Activated CD4-positive, CD25-positive, alpha-beta regulatory T cell treated with anti-CD3 and anti-CD28 coated beads, Interleukin-2, amount 50 U/mL, for 72 hours (primary cell): ENCODE measurements at regions not wholly inside any gene's neighbourhood (a gene's known extent, or its start where the extent isn't known, plus 50 kb on each side); places are given as distances from the start of the nearest gene placed in this dataset.
"Not testable (repeated sequence)": the region's sequence is repeated elsewhere in the genome, so short reads cannot be mapped to it uniquely, and the experiment has no call there.

Experiments
- DNase-seq: peaks from one replicate; pipeline ENCODE4 v3.0.0; 2021

DNA sequence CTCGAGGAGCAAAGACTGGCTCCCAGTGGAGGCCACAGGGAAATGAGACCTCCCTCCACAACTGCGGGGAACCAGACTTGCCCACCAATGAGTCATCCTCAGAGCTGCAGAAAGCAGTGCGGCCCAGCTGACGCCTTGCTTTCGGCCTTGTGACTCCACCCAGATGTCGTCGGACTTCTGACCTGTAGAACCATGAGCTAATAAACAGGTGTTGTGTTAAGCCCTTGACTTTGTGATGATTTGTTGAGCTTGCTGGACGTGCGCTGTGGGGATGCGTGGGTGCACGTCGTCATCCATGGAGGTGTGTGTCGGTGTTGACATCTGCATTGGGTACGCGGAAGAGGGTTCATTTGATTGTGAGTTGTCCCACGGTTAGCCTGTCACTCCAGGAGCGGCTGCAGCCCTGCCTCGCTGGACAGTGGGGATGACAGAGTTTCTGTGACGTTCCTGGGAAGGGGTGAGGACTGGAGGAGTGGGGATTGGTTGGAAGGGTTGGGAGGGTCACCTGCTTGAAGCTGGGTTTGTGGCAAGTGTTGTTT is 154.1 kb downstream of the SH3BP4 start:
- no peak for DNase-seq

- DNase-seq = no peak
Measured at GRCh38 chr2:235106874-235107639, 155.2 kb downstream of the SH3BP4 start.

- no peak for DNase-seq
Measured at GRCh38 chr2:235107640-235107951, 155.8 kb downstream of the SH3BP4 start.

- not testable (repeated sequence) for DNase-seq
Measured at GRCh38 chr2:235109561-235109960, 157.7 kb downstream of the SH3BP4 start.

- no peak for DNase-seq
Measured at GRCh38 chr2:235112365-235112764, 160.5 kb downstream of the SH3BP4 start.

DNA sequence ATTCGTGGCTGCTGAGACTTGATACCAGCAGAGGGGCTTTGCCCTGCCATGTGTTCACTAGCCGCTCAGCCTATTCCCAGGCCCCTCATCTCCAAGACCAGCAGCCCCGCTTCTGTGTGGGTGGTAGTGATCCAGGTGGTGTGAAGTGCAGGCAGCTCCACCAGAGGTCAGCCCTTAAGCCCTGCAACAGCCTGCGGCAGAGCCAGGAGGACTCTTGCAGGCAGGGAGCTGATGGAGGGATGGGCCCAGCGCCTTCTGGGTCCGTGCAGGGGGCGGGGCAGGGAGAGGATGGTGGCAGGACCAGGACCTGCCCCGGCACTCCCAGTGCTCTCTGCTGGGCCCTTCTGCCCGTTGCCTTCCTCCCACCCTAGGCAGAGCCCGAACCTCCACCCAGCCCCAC is 162.0 kb downstream of the SH3BP4 start:
- DNase-seq = no peak

DNA sequence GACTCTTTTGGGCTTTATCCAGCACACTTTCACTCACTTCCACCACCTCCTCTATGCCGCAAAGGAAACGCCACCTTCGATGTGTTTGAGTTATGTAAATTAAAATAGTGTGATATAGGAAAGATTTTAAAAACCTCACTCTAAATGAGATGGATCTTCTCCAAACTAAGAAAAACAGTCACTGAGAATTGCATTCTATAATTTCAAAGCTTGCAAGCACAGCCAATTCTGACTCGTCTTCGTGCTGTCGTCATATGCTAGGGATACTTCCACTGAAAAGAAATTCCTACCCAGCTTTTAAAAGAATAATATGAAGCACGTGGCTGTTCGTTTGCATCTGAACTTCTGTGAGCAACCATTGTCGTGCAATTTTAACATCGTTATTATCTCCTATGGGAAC is 162.5 kb downstream of the SH3BP4 start:
- DNase-seq = no peak

DNA sequence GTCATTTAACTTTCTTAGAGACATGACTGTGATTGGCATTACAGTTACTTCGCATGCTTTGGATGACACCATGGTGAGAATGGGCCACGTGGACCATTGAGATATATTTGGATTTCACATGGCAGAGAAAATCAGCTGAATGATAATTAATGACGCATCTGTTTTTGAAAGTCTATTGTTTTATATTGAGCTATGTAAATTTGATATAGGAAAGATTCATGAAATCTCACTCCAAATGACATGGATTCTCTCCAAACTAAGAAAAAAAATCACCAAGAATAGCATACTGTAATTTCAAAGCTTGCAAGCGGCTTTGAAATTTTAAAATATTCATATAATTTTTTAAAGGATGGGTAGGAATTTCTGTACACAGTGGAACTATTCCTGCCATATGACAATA is 163.7 kb downstream of the SH3BP4 start:
- DNase-seq = no peak

GRCh38 chr2:235116885-235117492 is 165.2 kb downstream of the SH3BP4 start:
- DNase-seq = no peak

DNA sequence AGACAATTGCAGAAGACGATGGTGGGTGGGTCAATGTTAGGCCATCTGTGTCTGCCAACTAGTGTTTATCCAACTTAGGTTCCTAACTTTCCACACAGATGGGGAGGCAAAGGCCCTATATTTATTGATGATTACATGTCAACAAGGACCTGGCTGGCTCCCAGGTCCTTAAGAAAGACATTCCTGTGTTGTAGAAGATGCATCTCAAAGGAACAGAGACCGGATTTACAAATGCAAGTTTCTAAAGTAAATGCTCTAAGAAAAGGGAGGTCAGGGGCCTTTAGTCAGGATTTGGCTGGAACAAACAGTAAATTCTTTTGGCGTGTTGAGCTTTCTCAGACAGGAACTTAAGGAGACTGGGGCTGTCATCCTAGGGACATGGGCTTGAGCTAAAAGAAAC is 175.0 kb downstream of the SH3BP4 start:
- DNase-seq = no peak

- DNase-seq = no peak
Measured at GRCh38 chr2:235127931-235128330, 176.1 kb downstream of the SH3BP4 start.

GRCh38 chr2:235129850-235130249 is 178.0 kb downstream of the SH3BP4 start:
- no peak for DNase-seq

DNA sequence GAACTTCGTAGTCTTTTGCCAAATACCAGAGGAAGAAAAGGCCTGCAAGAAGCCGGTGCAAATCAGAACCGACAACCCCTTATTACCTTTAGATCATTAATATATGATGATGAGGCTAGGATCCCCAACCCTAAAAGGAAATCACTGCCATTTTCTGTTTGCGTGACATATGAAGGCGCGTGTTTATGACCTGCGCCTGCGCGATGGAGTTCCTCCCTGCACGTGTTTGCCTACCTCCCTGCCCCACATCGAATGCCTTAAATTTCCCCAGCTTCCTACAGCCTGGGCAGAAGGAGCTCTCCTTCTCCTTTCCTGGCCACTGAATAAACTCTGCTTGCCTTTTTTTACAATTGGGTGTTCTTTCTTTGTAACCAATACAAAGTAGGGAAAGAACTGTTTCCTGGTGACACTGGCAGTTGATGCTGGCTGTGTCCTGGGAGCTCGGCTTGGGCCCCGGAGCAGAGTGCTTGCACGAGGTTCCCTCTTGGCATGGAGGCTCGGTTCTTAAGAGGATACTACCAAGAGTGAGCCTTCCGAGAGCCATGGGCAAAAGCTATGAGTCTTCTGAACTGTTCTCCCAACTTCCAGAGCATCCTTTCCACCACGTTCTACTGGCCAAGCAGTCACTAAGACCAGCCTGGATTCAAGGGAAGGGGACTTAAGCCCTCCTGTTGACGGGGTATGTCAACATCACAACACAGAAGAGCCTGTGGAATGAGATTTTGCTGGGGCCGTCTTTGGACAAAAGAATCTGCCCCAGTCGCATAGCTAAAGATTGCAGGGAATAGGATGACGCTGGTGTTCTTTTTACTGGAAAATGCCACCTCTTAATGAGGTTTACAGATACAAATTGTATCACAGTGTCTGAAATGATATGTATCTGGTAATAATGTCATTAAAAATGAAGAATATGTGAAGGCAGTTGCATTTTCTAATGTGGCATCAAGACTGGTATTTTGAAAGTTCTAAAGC is 179.8 kb downstream of the SH3BP4 start:
- DNase-seq = no peak

GRCh38 chr2:235132651-235133050 is 180.8 kb downstream of the SH3BP4 start:
- no peak for DNase-seq

- DNase-seq = no peak
Measured at GRCh38 chr2:235133837-235134236, 182.0 kb downstream of the SH3BP4 start.

GRCh38 chr2:235134420-235134819 is 182.6 kb downstream of the SH3BP4 start:
- DNase-seq = no peak

GRCh38 chr2:235135195-235135965 is 183.6 kb downstream of the SH3BP4 start:
- no peak for DNase-seq

DNA sequence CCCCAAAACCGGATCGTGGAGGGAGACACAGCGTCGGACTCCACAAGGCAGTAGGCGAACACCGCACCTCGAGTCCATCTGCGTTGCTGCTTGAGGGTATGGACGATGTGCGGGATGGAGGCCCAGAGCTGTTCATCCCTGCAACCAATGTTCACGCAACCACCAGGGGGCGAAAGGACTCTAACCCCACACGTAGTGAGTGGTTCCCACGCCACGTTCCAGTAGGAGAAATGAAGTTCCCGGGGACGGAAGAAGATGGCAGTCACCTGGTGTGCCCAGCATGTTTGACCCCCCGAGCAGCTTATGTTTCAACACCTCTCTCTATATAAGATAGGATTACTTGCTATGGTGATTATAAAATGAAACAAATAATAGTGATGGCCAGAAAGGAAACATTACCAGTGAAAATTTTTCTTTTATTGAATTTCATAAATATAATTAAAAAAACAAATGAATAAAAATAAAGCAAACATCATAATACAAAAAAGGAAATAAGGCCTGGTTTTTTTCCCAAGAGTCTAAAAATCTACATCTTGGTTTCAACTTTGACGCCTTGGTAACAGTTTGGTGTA is 184.3 kb downstream of the SH3BP4 start:
- DNase-seq = peak; percentile 45

GRCh38 chr2:235138339-235138738 is 186.5 kb downstream of the SH3BP4 start:
- DNase-seq = no peak

- no peak for DNase-seq
Measured at GRCh38 chr2:235139956-235140800, 188.4 kb downstream of the SH3BP4 start.

GRCh38 chr2:235140801-235141081 is 188.9 kb downstream of the SH3BP4 start:
- no peak for DNase-seq
